Right renal cortex interstitium (tissue), 3 donors: ENCODE measurements at regions not wholly inside any gene's neighbourhood (a gene's known extent, or its start where the extent isn't known, plus 50 kb on each side); places are given as distances from the start of the nearest gene placed in this dataset.

Experiments
- DNase-seq, 3 donors: peaks; one replicate each; pipeline ENCODE4 v3.0.0-alpha.2; 2013; ENCODE audit warnings: low read depth in 3 of 3, low spot score in 2 of 3

DNA sequence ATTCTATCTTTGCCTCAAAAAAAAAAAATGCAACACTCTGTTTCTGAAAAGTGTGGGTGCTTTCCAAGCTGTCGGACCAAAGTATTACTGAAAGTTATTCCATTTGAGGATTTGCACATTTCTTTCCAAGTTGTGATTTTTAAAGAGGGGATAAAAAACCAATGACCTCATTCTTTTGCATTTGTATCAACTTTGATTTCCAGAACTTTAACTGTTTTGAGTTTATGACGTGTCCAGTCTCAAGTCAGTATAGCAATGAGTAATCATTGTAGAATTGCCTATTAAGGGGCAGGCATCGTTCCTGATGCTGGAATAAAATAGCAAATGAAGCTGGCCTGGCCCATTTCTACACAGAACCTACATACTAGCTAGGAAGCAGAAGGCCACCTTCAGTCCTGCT lies 229.6 kb upstream of the RBFOX1 start:
- no peak for DNase-seq

DNA sequence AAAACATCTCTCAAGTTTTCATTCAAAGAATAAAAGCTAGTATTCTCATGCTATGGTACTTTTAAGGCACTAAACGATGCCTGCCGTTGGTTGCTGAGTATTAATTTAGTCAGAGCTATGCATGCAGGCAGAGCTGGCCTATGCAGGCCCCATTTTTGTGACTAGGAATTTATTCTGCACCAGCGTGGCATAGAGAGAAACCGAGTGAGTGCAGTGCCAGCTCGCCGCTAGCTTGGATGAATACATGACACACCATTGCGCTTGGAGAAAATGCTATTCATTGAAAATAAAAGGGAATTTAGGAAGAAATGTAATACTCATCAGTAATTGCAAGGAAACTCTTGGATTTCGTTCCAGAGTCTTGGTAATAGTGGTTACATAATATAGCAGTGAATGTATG lies 231.6 kb upstream of the RBFOX1 start:
- no peak for DNase-seq

DNA sequence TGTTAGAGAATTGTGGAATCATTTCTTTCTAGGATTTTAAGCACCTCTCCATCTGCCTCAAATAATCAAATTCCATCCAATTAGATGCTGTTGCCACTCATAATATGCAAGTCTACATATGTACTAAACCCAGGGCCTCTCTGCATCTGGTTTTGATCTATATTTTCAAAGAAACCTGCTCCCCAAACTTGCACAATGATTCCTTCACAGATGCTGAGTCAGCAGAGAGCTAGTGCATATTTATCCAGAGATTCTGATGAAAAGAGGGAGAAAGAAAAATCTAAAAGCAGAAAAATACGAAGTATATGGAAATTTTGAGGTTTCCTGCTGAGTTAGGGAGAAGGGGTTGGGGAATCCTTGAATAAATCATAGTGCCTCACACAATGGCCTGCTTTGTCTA lies 235.1 kb upstream of the RBFOX1 start:
- DNase-seq, result no peak

DNA sequence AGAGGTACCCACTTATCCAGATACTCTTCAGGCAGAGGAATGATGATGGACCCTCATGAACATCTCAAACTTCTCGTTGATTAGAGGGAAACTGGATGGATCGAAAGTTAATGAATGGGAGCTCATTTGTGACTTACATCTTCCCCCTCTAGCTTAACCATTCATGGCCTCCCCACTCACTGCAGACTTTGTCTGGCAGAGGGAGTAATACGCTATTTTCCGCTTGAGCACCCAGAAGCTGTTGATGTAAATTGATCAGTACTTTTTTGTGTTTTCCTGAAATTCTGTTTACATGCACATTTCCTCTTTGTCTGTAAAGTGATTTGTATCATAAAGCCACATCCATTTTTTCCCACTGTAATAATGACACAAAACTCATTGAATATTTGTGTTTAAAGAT lies 239.1 kb upstream of the RBFOX1 start:
- no peak for DNase-seq

DNA sequence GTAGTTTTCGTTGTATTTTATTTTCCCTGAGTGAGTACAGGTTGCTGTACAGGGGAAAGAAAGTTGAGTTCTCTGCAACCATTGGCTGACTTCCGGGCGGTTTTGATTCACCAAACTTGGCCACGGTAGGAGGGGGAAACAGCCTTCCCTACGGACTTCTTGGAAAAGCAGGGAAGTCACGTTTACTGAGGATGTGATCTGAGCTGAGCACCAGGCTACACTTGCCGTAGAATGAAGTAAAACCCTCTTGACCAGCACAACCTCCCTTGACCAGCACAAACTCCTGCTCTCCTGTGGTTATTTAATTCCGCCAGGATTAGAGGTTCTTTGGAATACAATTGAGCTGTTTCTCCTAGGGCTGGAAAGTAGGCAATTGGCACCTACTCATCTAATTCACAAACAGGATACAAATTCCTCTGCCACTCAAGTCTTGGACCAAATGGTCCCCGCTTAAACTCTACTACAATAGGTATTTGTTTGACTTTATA lies 242.0 kb upstream of the RBFOX1 start:
- DNase-seq, result no peak

DNA sequence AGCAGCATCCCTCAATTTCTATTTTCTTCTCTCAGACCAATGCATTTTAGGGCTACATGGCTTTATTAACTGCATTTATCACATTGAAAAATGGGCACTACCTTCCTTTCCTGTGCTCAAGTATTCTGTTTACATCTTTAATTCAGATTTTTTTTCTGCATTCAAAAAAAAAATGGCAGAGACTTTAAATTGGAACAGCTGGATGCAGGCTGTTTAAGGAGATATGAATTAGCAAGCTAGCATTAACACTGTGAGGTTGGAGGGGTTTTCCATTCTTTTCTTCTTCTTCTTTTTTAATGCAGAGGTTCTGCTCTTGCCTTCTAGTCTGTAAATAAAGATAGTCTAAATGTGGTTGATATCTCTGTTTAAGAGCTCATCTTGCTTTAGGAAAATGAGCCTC lies 242.9 kb upstream of the RBFOX1 start:
- no peak for DNase-seq

DNA sequence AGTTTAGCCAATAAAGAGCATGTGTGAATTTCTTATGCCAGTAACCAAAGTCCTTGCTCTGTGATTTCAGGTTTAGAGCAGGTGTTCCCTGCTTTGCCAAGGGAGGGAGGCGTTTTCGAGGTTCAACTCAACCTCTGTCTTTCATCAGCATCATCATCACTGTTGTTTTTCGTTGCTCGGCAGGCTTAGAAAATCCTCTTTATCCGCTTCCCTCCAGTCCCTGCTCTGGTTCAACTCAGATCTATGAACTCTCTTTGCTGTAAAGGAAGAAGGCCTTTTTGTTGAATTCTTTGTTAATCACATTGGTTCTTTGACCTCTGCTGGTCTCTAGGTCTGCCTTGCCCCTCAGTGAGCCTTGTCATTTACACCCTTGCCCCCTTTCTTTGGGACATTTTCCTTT lies 243.9 kb upstream of the RBFOX1 start:
- DNase-seq, result no peak

DNA sequence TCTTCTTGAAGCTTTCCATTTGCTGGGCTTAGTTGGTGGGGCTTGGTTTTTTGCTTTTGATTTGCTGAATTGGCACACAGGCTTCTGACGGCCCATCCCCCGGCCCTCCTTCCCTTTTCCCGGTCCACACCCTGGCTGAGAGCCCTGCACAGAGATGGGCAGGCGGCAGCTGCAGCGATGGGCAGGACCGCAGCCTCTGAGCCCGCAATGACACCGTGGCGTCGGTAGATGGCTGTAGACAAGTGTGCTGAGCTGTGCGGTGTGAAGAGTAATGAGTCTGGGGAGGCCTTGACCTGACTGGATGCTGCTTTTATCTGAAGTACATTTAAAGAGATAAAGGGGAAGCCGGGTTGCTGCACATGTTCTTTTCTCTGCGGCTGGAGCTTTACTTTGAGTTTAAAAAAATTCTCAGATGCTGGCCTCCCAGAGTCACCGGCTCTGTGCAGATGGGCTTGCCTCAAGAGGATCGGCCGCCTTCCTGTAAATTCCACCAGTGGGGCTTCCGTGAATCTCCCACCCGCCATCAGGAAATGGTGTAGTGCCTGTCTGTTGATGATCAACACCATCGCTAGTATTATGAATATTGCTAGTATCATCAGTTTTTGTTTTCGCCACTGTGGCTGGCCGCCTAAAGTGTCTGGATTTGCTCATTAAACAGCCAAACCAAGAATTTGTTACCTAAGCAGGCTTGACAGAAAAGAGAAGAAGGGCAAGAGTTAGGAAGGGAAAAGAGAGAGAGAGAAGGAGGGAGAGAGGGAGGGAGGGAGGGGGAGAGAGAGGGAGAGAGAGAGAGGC lies 245.6 kb upstream of the RBFOX1 start:
- peak in 1 of 3 donors; percentile 18 for DNase-seq

DNA sequence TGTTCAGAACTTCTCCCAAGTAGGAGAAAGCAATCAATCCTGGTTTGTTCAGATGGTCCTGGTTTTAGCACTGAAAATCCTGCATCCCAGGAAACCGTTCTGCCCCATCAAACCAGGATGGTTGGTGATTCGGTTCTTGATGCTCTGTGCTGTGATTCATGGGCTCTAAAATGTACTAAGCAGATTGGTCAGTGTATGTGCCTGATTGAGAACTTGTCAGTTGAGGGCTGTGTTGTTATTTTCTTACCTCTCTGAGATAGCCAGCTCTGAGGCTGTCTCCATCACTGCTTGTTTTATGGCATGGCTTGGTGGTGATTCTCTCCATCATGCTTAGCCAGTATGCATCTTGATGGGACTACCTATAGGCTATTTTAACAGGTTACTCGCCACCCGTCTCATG lies 246.9 kb upstream of the RBFOX1 start:
- no peak for DNase-seq

DNA sequence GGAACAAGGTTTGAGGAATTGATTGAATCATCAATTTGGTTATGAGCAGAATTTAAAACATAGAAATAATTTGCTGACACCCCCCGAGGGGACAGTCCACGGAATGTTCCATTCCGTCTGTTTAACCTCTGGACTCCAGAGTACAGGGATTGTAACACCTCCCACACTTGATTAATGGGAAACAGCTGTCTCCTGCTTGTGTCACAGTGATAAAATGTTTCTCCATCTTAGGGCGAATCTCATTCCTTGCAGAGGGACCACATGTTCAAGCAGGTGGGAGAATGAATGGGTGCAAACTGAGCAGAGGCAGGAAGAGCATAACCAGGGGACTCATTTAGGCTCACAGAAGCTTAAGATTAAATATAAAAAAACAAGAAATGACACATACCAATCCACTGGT lies 249.5 kb upstream of the RBFOX1 start:
- peak in 1 of 3 donors; percentile 3 for DNase-seq

DNA sequence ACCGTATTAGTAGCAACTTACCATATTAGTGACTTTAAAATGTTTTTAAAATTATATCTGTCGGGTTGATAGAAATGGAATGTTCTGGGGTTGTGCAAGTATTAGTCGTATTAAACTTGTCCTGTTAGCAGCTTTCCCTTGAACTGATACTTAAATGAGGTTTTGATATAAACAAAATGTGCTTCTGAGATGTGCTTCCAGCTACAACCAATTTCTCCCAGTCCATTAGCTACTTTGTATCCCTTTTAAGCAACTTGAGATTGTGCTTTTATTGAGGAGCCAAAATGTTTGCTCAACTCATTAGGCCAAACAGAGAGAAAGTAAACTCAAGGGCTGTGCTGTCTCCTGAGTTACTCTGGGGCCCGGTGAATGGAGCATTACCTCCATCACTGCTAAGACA lies 255.0 kb upstream of the RBFOX1 start:
- no peak for DNase-seq

DNA sequence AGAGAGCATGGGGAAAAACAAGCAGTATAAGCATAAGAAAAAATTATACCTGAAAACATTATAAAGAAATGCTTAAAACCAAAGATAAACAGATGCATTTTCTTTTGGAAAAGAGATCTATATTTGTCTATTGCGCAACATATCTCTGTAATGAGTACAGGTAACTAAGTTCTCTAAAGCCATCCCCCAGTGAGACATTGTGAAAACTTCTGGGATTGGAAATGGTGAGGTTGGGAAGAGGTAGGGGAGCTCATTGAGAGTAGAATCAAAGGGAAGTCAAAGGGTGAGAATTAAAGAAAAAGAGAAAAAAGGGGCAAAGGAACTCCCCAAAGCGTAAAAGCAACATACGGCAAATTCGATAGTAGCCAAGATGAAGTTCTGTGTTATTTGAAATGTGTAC lies 257.9 kb upstream of the RBFOX1 start:
- no peak for DNase-seq

DNA sequence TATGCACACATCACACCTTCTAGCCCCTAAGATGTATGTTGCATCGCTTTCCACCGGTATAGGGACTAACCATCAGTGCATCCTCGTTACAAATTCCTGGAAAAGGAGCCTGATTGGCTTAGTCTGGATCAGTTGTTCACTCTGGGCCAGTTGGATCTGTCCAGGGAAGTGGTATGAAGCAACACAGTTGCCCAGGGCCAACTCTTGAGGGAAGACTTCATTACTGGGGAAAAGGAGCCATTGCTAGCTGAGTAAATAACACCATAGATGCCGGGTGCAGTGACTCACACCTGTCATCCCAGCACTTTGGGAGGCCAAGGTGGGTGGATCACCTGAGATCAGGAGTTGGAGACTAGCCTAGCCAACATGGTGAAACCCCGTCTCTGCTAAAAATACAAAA lies 275.2 kb upstream of the RBFOX1 start:
- no peak for DNase-seq

DNA sequence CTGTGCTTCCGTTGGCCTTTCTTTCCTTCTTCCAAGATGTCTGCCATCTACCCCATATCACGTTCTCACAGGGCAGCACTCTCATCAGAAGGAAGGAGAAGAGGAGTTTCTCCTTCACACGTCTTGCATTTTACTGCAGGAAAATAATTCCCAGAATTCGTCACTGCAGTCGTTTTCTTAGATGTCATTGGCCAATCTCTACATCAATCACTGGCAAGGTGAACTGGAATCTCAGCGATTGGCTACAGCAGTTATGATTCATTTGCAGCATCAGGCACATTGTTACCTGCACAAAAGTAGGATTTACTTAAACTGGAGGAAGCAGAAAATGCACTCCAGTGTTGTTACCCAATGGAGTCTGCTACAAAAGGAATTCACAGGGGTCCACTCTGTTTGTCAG lies 277.2 kb upstream of the RBFOX1 start:
- DNase-seq, result no peak

DNA sequence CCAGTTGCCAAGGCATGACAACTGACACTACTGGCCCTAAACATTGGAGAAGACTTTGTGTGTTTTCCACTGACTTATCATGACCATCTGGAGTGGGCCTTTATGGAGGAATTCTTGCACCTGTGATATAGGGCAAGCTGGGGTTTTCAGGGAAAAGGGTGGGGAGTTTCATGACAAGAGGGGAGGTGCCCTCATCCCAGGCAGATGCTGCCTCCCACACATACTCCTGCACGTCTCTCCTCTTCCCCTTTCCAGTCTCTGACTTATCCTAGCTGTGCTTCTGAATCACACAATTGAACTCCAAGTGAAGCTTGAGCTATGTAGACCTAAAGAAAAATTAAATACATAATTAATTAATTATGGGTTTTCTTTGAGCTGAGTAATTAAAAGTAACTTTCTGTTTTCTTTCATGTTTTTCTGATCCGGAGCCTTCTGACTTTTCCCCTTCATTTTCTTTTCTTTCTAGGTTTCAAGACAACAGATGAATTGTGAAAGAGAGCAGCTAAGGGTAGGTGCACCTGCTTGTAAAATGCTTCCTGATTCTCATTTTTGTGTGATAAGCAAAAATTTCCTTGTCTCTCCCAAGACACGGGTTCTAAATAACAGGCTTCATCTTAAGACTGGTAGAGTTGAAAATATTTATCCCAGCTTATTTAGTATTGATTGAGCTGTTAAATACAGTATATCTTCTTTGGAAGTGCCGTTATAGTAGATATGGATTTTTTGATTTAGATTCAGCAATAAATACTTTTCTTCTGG lies 280.9 kb upstream of the RBFOX1 start:
- no peak for DNase-seq

DNA sequence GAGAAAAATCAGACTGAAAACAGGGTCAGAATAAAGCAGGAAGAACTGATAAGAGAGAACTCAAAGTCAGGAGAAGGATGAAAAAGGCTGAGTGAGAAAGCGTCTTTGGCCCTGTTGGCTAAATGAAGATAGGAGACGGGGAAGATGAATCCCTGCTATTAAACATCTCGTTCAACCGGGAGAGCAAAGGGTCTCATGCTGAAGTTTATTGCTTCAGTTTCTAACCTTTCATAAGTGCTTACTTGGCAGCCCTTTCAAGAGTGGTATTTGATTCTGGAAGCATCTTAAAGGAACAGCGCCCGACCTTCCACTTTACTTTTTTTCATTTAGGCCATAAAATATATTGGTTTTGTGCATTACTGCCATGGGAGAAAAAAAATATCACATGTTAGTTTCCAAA lies 288.3 kb upstream of the RBFOX1 start:
- no peak for DNase-seq

DNA sequence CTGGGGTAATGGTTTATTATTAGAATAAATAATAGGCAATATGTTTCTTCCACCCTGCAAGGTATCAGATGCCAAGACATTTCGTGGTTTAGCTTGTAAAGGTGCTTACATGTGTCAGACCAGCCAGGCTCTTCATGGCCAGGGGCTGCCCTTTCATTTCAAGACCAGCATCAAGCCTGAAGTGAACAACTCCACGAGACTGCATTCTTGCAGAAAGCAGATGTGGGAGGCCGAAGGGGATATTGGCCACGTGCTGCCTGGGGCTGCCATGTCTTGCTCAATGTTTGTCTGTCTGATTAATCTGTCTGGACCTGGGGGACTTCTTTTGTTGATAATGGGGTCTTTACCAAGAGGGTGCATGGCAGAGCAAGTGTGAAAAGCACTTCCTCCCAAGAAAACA lies 294.2 kb upstream of the RBFOX1 start:
- no peak for DNase-seq

DNA sequence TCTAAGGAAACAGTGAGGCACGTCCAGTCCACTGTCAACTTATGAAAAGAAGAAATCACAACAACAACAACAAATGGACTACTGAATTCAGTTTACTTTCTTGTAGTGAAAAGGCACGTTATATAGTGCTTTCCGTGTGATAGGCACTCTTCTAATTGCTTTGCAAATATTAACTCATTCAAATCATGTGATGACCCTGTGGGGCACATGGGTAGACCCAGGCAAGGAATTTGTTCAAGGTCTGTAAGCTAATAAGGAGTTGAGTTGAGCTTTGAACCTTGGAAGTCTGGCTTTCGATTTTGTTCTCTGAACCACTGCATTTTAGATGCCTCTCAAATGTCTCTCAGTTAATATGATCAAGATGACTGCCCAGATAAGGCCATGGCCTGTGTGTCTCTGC lies 295.1 kb upstream of the RBFOX1 start:
- DNase-seq, result no peak

DNA sequence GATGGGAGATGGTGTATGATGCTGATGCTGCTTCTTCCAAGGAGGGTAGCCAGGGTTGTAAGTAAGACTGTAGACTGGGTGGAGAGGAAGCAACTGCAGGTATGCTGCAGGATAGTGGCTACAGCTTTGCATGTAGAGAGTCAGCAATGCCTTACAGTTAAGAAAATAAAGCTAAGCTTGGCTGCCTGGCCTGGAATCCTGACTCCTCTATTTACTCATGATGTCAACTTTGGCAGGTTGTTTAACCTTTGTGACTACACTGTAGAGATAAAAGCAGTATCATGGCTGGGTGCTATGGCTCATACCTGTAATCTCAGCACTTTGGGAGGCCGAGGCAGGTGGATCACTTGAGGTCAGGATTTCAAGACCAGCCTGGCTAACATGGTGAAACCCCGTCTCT lies 301.6 kb upstream of the RBFOX1 start:
- no peak for DNase-seq

DNA sequence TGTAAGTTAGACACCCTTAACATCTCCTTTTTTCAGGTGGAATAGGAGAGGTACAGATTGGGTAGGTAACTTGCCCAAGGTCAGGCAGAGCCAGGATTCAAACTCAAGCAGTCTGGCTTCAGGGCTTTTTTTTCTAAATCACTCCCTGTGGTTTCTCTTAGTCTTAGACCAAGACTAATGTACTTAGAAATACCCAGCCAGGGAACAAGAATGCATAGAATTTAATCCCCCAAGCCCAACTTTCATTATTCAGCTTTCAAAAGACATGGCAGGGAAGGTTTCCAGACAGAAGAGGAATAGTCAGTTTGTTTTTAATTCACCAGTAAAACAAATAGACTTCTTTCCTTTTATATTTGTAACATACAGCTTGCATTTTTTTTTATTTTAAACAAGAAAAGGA lies 305.2 kb upstream of the RBFOX1 start:
- no peak for DNase-seq

DNA sequence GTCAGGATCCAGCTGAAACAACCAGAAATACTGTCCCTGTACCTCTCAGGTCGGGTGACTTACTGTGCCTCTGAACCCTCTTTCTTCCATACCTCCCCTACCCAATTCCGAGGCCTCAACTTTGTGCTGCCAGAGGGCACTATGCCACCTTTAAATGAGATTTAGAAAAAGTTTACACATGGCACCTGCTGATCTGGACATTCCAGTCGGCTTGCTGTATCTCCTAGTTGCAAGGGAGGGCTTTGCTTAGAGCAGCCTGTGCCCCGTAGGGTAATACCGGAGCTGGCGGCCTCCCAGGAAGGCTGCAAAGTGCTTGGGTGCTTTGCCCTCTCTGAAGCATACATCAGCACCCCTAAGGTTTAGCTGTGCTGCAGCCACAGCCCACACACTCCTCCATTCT lies 306.0 kb upstream of the RBFOX1 start:
- DNase-seq, result no peak

DNA sequence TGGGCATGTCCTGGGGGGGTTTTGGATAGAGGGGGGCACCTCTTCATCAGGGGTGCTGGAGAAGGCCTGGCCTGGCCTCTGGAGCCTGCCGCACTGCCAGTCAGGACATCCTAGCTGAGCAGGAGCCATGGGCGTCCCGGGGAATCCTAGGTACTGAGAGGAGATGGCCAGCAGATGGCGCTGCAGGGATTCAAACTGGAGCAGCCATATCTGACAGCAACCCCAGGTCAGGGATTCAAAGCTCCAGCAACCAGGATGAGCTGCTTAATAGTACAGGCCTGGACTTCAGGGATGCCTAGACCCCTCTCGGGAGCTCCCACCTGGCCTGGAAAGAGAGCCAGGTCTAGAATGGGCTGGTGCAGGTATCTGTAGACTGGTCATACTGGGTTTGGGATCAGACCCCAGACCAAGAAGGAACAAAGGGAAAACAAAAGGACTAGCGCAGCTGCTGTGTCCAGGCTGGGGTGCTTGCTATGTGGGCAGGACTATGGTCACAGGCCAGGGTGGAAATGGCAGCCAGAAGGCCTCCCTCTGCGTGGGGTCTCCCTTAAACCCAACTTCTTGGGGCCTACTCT lies 306.9 kb upstream of the RBFOX1 start:
- peak; percentile 18 to 62 (median 41) for DNase-seq
